ENCODE measurements at regions not wholly inside any gene's neighbourhood (a gene's known extent, or its start where the extent isn't known, plus 50 kb on each side); places are given as distances from the start of the nearest gene placed in this dataset.
A peak's percentile ranks its signal among the peaks of the same experiment; 100 is the strongest.

- no peak for DNase-seq
These were observed 210.1 kb downstream of the CDH9 start for GRCh38 chr5:26828294-26828693.

DNA sequence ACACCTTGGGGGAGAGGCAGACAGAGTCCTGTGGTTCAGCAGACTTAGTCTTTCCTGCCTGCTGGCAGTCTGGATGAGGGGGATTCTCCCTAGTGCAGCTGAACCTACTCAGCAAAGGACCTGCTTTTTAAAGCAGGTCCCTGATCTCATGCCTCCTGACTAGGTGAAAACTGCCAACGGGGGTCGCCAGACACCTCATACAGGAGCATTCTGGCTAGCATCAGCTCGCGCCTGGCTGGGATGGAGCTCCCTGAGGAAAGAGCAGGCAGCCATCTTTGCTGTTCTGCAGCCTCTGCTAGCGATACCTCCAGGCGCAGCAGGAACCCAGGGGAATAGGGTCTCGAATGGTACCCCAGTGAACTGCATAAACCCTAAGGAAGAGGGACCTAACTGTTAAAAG is 225.2 kb downstream of the CDH9 start:
- DNase-seq, result no peak

DNA sequence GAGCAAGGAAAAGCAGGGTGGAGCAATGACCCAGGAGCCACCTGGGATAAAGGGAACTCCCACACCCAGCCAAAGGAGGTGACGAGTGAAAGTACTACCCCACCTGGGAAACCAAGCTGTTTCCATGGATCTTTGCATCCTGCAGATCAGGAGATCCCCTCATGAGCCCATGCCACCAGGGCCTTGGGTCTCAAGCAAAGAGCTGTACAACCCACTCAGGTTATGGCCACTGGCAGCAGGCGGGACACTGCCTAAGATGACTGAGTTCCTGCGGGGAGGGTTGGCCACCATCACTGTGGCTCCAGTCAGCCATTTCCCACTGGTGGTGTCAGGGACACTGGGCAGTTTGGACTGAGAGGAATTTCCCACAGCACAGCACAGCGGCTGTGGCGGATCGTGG is 225.7 kb downstream of the CDH9 start:
- DNase-seq, result no peak

GRCh38 chr5:26807231-26808199 is 230.9 kb downstream of the CDH9 start:
- DNase-seq, result no peak

DNA sequence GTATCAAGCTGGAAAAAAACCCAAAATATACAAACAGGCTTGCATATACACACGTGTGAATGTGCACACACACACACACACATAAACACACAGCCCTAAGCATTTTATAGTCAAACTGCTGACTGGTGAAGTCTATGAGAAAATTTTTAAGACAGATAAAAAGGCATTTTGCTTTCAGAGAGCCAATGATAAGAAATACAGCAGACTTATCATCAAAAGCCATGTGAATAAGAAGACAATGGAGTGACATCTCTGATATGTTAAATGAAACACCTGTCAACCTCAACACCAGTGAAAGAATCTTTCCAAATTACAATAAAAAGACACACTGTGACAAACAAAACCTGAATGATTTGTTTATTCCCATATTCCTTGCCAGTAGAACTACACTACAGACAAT is 233.3 kb downstream of the CDH9 start:
- DNase-seq, result no peak

- no peak for DNase-seq
These were observed 235.4 kb downstream of the CDH9 start for GRCh38 chr5:26802944-26803343.

GRCh38 chr5:26791433-26791832 is 247.0 kb downstream of the CDH9 start:
- DNase-seq, result no peak

DNA sequence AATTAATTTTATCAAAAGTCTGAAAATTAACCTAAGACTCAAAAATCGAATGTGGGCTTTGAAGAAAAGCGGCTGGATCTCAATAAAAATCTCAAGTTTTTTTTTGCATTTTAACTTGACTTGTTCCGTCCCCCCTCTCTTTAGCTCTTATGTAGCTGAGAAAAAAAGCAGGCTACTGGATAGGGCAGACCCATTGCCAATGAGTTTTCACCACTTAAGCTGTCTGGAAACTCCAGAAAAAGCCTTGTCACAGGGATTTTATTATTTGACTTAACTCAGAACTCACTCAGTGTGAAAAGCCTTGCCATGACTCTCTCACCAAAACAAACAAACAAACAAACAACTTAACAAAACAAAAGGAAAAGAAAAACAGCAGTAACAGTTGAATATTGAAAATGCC is 247.4 kb downstream of the CDH9 start:
- DNase-seq, result no peak

GRCh38 chr5:26763215-26763614 is 275.2 kb downstream of the CDH9 start:
- no peak for DNase-seq

DNA sequence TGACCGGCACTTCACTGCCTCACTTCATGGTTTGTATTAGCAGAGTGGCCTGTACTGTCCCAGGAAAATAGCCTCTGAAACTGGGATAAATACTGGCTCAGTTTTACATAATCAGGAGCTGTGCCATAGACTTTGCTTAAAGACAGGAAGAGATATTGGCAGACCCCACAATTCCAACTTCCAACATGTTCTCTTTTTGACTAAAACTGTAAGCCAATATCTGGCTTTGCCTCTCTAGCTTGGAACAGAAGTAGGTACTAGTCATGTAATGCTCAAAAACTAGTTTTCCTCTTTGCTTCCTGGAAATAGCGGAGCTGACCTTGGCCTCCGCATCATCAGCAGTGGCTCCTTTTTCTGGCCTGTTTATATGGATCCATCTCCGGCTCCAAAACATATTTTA is 276.9 kb downstream of the CDH9 start:
- DNase-seq, result no peak

DNA sequence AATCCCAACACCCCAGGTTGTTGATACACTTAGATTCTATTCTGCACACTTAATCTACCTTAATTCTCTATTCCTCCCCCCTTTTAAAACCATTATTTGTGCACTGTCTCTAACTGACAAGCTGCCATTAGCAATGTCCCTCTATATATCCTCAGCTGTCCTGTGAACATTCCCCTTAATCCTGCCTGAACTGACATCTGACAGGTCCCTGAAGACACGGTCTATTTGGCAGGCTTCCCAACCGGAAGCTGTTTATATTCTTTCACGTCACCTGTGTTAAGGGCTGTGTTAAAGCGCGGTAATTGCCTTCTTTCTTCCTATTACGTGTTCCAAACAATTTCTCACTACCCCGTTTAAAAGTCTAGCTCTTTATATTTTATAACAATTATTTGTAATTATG is 277.3 kb downstream of the CDH9 start:
- DNase-seq, result peak; percentile 14

- no peak for DNase-seq
These were observed 280.4 kb downstream of the CDH9 start for GRCh38 chr5:26757941-26758340.

DNA sequence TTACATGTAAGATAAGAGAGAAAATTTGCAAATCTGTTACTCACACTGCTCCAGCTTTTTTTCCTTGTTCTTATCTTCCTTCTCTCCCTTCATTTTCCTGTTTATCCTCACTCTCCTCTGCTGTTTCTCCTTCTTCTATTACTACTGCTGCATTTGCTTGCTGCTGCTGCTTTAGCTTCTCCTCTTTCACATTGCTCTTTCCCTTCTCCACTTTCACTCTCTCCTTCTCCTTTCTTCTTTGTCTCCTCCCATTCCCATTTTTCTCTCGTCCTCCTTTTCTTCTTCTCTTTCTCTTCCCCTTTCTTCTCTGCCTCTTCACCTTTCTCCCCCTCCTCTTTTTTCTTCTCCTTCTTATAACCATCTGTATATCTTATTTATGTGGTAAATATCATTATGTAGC is 288.6 kb downstream of the CDH9 start:
- DNase-seq, result no peak

- no peak for DNase-seq
These were observed 298.2 kb downstream of the CDH9 start for GRCh38 chr5:26740182-26740581.

DNA sequence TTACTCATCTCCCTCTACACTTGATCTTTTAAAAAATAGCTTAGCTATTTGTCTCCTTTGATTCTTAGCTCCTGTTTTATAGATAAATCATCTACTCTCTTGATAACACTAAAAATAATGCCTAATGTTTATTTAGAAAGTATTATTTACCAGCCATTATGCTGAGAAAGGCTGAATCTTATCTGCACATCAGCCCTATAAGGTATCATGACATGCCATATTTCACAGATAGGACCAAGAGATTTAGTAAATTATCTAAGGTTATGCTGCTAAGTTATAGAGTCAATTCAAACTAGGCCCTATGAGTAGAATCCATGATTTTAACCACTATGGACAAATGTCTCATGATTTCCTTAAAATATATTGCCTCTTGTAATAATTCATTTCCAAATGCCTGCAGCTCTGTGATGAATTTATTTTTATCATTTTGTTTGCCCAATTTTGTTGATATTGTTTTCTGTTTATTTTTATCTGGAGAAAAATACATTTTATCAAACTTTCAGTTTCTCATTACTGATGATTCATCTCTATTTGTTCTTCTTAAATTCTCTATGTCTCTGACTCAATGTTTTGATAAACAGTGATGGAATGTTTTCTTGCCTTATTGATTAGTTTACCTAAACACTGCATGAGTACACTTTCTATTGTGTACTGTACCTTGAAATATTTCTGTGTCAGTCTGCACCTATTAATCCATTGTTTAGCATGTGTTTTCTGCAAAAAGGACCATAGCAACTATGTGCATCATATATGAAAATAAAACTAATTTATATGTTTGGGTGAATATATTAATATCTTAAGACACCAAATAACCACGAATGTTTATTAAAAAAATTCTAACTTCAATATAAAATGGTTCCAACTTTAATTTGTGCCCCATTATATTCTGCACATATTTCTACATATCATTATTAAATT is 300.8 kb downstream of the CDH9 start:
- DNase-seq, result no peak

DNA sequence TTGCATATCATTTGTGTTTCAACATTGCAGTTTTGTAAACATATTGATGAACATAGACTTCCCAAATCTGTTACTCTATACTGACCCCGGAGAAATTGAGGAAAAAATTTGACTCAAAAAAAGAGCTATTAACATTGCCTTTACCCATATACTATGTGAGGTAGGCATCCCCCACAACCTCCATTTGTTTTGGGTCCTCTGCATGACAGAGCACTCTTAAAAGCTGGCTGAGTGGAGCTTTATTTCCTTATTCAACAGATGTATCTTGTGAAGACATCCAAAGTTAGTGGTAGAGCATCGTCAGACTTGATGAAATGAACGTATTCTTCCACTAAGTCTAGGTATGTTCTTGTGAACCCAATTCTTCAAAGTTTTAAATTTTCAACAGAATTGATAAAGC is 310.5 kb downstream of the CDH9 start:
- DNase-seq, result no peak

DNA sequence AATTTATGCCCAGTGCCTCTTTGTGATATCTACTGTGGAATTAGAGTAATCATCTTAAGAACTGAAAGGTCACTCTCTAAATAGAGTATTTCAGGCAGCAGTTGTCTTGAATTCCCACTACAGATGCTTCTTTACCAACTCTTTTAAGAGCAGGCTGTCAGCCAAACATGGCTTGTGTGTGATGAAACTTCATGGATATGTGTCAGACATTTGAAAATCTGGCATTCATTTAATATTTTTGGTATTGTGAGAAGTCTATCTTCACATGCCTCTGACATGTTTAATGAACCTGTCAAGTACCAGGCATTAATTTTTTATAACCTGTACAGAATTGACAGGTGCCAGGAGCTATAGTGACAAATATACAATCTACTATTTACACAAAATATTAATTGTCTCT is 318.6 kb downstream of the CDH9 start:
- no peak for DNase-seq

DNA sequence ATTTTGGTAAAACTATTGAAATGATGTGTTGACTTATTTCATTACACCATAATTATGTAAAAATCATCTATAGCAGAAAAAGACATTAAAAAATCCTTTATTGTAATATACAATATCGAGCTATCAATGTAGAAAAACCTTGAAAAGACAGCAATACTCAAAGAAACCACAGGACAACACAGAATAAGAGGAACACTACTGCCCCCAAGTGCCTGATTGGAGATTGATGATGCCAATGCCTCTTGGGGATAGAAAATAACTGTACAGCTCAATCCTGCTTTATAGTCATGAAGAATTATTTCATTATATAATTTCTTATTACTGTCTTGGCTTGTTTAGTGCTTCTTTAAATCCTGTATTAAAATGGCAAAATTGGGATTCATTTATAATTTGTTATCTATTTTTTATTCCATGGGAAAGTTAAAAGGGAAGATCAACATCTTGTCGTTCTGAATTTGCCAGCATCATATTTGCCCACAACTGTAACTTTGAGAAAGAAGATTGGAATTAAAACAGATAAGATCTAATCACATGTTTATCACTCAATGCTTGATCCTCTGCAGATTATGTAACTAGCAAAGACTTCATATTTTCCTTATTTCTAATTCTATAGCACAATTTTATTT is 337.5 kb downstream of the CDH9 start:
- peak; percentile 6 for DNase-seq

GRCh38 chr5:26692952-26693351 is 345.4 kb downstream of the CDH9 start:
- DNase-seq, result no peak

DNA sequence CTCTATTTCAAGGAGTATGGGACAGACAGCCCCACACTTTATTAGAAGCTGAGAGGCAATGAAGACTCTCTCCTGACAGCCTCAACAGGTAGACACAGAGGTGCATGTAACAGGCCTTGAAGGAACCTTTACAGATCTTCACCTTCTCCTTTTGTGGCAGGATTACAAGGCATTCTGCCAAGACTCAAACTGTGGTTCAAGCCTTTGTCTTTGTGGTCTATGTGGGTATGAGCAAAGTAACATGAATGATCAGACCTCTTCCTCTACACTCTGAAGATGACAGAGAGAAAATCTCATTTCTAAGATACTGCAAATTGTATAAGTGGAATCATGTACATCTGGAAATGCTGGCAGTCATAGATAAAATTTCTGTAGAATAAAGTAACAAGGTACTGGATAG is 346.9 kb downstream of the CDH9 start:
- no peak for DNase-seq

DNA sequence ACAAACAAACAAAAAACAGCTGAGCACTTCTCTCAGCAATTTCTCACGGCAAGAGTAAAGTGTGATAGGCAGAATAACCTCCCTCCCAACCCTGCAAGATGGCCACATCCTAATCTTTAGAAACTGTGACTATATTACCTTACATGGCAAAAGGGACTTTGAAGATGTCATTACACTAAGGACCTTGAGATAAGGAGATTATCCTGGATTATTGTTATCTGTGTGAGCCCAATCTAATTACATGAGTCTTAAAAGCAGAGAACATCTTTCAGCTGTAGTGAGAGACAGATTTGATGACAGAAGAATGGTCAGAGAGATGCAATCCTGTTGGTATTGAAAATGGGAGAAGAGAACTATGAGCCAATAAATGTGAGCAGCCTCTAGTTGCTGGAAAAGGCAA is 347.9 kb downstream of the CDH9 start:
- no peak for DNase-seq

DNA sequence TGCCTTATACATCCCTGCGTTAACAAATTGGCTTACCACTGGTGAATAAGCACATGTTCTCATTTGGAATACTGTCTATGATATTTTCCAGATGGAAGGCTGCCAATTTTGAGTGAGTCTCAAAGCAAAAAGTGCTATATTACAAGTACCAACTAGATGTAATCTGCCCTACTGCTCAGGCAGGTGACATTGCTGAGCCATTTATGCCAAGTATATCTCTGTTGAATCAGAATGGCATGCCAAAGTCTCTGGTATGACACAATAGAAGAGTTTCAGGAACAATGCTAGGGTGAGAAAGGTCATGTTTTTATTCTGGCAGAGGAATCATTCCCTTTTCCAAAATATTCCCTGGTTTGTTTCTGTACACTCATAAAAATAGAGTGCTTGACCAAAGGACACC is 356.5 kb downstream of the CDH9 start:
- DNase-seq, result no peak

DNA sequence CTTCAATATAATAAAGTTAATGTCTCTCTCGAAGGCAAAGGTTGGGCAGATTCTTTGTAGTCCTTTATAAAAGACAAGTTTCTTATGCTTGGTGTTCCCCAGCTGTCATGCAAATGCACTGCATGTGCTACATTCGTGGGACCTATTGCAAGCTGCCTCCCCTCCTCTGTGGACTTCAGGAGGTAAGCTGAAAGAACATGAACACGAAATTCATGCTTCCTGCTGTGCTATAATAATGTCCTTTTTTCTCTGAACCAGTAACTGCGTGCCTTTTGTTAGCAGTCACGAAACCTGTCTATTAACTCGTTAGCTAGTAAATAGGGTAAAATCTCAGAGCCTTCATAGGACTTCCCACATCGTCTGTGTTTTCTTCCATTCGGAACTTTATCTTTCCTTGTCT is 363.5 kb downstream of the CDH9 start:
- DNase-seq, result no peak

Data from NCI-H2171 (cell line).